HEK293 (cell line): ENCODE measurements at regions not wholly inside any gene's neighbourhood (a gene's known extent, or its start where the extent isn't known, plus 50 kb on each side); places are given as distances from the start of the nearest gene placed in this dataset.

Experiments used
- CTCF ChIA-PET: fragments of 350-600 bp; formaldehyde crosslinking; extraction: SDS; loops from one replicate; lab custom pipeline; 2021; ENCODE audit warnings: antibody characterized with exemption; lab: Yijun Ruan, JAX
- POLR2A ChIA-PET: fragments of 300-600 bp; formaldehyde crosslinking; extraction: SDS; loops from one replicate; lab custom pipeline; 2020; ENCODE audit warnings: antibody characterized with exemption, inconsistent platforms; lab: Yijun Ruan, JAX
- H3K27ac ChIP-seq: fragments of 200-500 bp; sonication (Bioruptor generic); 2 replicates; pipeline ENCODE4 v1.5.1; 2014; ENCODE audit warnings: low read depth, low read length, control low read depth, inconsistent platforms; ENCODE audit errors: extremely low read depth
- H3K36me3 ChIP-seq, 2 experiments: fragments of 200-500 bp in 1 of 2; sonication (Bioruptor generic) in 1 of 2; 1 replicate in 1 of 2; 2 replicates in 1 of 2; pipeline ENCODE4 v1.5.1; 2014 to 2017; ENCODE audit warnings: inconsistent platforms in 2 of 2, low read length in 2 of 2; ENCODE audit not compliant: control insufficient read depth in 2 of 2, insufficient read depth in 1 of 2
- H3K4me1 ChIP-seq: fragments of 200-500 bp; sonication (Bioruptor generic); 2 replicates; pipeline ENCODE4 v1.5.1; 2014; ENCODE audit warnings: mild to moderate bottlenecking, low read length, inconsistent platforms; ENCODE audit not compliant: control insufficient read depth, insufficient read depth
- H3K4me3 ChIP-seq: 2 replicates; pipeline ENCODE4 v1.5.1; 2011; ENCODE audit warnings: low read depth, mild to moderate bottlenecking, control low read depth, low read length, moderate library complexity
- H3K9me3 ChIP-seq: fragments of 200-500 bp; sonication (Bioruptor generic); 2 replicates; pipeline ENCODE4 v1.5.1; 2014; ENCODE audit warnings: low read depth, low read length, inconsistent platforms; ENCODE audit not compliant: control insufficient read depth, insufficient read depth
- ATF2 ChIP-seq: fragments of 450-650 bp; formaldehyde crosslinking; IDR thresholded peaks from 2 replicates; pipeline ENCODE4 v1.5.1; 2016; ENCODE audit warnings: missing biosample characterization, missing genetic modification characterization, low read depth
- FEZF1 ChIP-seq: fragments of 450-650 bp; formaldehyde crosslinking; IDR thresholded peaks from 2 replicates; pipeline ENCODE4 v1.5.1; 2016; ENCODE audit warnings: missing biosample characterization, missing genetic modification characterization
- GLI4 ChIP-seq: fragments of 450-650 bp; formaldehyde crosslinking; IDR thresholded peaks from 2 replicates; pipeline ENCODE4 v1.5.1; 2016; ENCODE audit warnings: missing biosample characterization, missing genetic modification characterization
- IKZF3 ChIP-seq: fragments of 450-650 bp; IDR thresholded peaks from 2 replicates; pipeline ENCODE4 v1.5.0; 2018; ENCODE audit warnings: missing biosample characterization, mild to moderate bottlenecking, missing genetic modification characterization, moderate library complexity
- PRDM6 ChIP-seq: fragments of 450-650 bp; formaldehyde crosslinking; IDR thresholded peaks from 2 replicates; pipeline ENCODE4 v1.5.1; 2017; ENCODE audit warnings: missing biosample characterization, missing genetic modification characterization
- RBAK ChIP-seq: fragments of 450-650 bp; formaldehyde crosslinking; IDR thresholded peaks from 2 replicates; pipeline ENCODE4 v1.5.1; 2016; ENCODE audit warnings: missing biosample characterization, missing genetic modification characterization
- SCRT2 ChIP-seq: fragments of 450-650 bp; formaldehyde crosslinking; IDR thresholded peaks from 2 replicates; pipeline ENCODE4 v1.5.1; 2016; ENCODE audit warnings: missing biosample characterization, missing genetic modification characterization
- TRIM28 ChIP-seq: IDR thresholded peaks from 2 replicates; pipeline ENCODE4 v1.6.1; 2011; ENCODE audit warnings: low read length, control low read depth, borderline replicate concordance
- ZBTB17 ChIP-seq: fragments of 450-650 bp; formaldehyde crosslinking; IDR thresholded peaks from 2 replicates; pipeline ENCODE4 v1.5.1; 2016; ENCODE audit warnings: missing biosample characterization, missing genetic modification characterization
- ZBTB44 ChIP-seq: fragments of 450-650 bp; IDR thresholded peaks from 2 replicates; pipeline ENCODE4 v1.5.1; 2018; ENCODE audit warnings: missing biosample characterization, mild to moderate bottlenecking, missing genetic modification characterization
- ZNF16 ChIP-seq: fragments of 450-650 bp; formaldehyde crosslinking; IDR thresholded peaks from 2 replicates; pipeline ENCODE4 v1.5.1; 2016; ENCODE audit warnings: low read depth, missing biosample characterization, missing genetic modification characterization
- ZNF202 ChIP-seq: fragments of 450-650 bp; formaldehyde crosslinking; IDR thresholded peaks from 2 replicates; pipeline ENCODE4 v1.5.1; 2016; ENCODE audit warnings: missing biosample characterization, missing genetic modification characterization, borderline replicate concordance
- ZNF214 ChIP-seq: fragments of 450-650 bp; formaldehyde crosslinking; IDR thresholded peaks from 2 replicates; pipeline ENCODE4 v1.5.1; 2017; ENCODE audit warnings: missing biosample characterization, mild to moderate bottlenecking, missing genetic modification characterization, borderline replicate concordance
- ZNF239 ChIP-seq: fragments of 450-650 bp; formaldehyde crosslinking; IDR thresholded peaks from 2 replicates; pipeline ENCODE4 v1.5.1; 2016; ENCODE audit warnings: missing biosample characterization, missing genetic modification characterization
- ZNF274 ChIP-seq, 2 experiments: fragments of 200-500 bp in 1 of 2; fragments of 450-650 bp in 1 of 2; sonication (Bioruptor generic) in 1 of 2; formaldehyde crosslinking in 1 of 2; IDR thresholded peaks; 2 replicates each; pipeline versions ENCODE4 v1.5.1 to v1.6.1; 2014 to 2016; ENCODE audit warnings: borderline replicate concordance in 1 of 2, inconsistent platforms in 1 of 2, low read length in 1 of 2, missing biosample characterization in 1 of 2, missing genetic modification characterization in 1 of 2
- ZNF341 ChIP-seq: fragments of 450-650 bp; formaldehyde crosslinking; IDR thresholded peaks from 2 replicates; pipeline ENCODE4; 2016; ENCODE audit warnings: low read depth, missing biosample characterization, missing genetic modification characterization
- ZNF350 ChIP-seq: fragments of 450-650 bp; formaldehyde crosslinking; IDR thresholded peaks from 2 replicates; pipeline ENCODE4 v1.5.0; 2017; ENCODE audit warnings: missing biosample characterization, mild to moderate bottlenecking, missing genetic modification characterization
- ZNF416 ChIP-seq: fragments of 450-650 bp; formaldehyde crosslinking; IDR thresholded peaks from 2 replicates; pipeline ENCODE4 v1.5.1; 2016; ENCODE audit warnings: missing biosample characterization, missing genetic modification characterization
- ZNF423 ChIP-seq: fragments of 450-650 bp; formaldehyde crosslinking; IDR thresholded peaks from 2 replicates; pipeline ENCODE4 v1.5.1; 2016; ENCODE audit warnings: missing biosample characterization, missing genetic modification characterization
- ZNF548 ChIP-seq: fragments of 450-650 bp; formaldehyde crosslinking; IDR thresholded peaks from 2 replicates; pipeline ENCODE4 v1.5.1; 2016; ENCODE audit warnings: missing biosample characterization, missing genetic modification characterization
- ZNF600 ChIP-seq: fragments of 450-650 bp; formaldehyde crosslinking; IDR thresholded peaks from 2 replicates; pipeline ENCODE4 v1.5.1; 2016; ENCODE audit warnings: missing biosample characterization, missing genetic modification characterization
- ZNF623 ChIP-seq: fragments of 450-650 bp; formaldehyde crosslinking; IDR thresholded peaks from 2 replicates; pipeline ENCODE4 v1.5.1; 2016; ENCODE audit warnings: missing biosample characterization, missing genetic modification characterization
- ZNF654 ChIP-seq: fragments of 450-650 bp; formaldehyde crosslinking; IDR thresholded peaks from 2 replicates; pipeline ENCODE4 v1.5.1; 2016; ENCODE audit warnings: low read depth, missing biosample characterization, missing genetic modification characterization
- ZNF768 ChIP-seq: fragments of 450-650 bp; formaldehyde crosslinking; IDR thresholded peaks from 2 replicates; pipeline ENCODE4 v1.5.1; 2018; ENCODE audit warnings: missing biosample characterization, mild to moderate bottlenecking, missing genetic modification characterization
- ZXDB ChIP-seq: fragments of 450-650 bp; formaldehyde crosslinking; IDR thresholded peaks from 2 replicates; pipeline ENCODE4 v1.5.1; 2016; ENCODE audit warnings: missing biosample characterization, missing genetic modification characterization
- TF ChIP-seq, protein P1 (sequence below): fragments of 450-650 bp; formaldehyde crosslinking; IDR thresholded peaks from 2 replicates; pipeline ENCODE4 v1.5.1; 2016; ENCODE audit warnings: missing biosample characterization, missing genetic modification characterization

GRCh38 chr6:137610702-137611101, 116.5 kb upstream of the OLIG3 start:
- Histone ChIP-seq H3K27ac (no peak overlapping the region), H3K9me3 (no peaks in the 10 kb centered on the region)
- TF ChIP-seq ATF2 (no peak), FEZF1 (tag by site-specific recombination) (no peak), ZNF423 (tag by site-specific recombination) (no peak), ZNF274 (IDR thresholded peaks at IDR 0.05; ENCODE audit: low read length) (no peak), ZNF274 (tag by site-specific recombination; IDR thresholded peaks at IDR 0.05; ENCODE audit: borderline replicate concordance) (no peak), PRDM6 (no peak), ZNF350 (tag by site-specific recombination) (no peak), ZBTB17 (no peak), ZNF214 (no peak), IKZF3 (tag by site-specific recombination) (no peak), ZNF768 (tag by site-specific recombination) (no peak), ZNF239 (tag by site-specific recombination) (no peak), ZNF16 (no peak), ZNF600 (tag by site-specific recombination) (no peak), GLI4 (tag by site-specific recombination) (no peak), ZNF202 (no peak), ZXDB (tag by site-specific recombination) (no peak)
- TF ChIP-seq, protein P1, sequence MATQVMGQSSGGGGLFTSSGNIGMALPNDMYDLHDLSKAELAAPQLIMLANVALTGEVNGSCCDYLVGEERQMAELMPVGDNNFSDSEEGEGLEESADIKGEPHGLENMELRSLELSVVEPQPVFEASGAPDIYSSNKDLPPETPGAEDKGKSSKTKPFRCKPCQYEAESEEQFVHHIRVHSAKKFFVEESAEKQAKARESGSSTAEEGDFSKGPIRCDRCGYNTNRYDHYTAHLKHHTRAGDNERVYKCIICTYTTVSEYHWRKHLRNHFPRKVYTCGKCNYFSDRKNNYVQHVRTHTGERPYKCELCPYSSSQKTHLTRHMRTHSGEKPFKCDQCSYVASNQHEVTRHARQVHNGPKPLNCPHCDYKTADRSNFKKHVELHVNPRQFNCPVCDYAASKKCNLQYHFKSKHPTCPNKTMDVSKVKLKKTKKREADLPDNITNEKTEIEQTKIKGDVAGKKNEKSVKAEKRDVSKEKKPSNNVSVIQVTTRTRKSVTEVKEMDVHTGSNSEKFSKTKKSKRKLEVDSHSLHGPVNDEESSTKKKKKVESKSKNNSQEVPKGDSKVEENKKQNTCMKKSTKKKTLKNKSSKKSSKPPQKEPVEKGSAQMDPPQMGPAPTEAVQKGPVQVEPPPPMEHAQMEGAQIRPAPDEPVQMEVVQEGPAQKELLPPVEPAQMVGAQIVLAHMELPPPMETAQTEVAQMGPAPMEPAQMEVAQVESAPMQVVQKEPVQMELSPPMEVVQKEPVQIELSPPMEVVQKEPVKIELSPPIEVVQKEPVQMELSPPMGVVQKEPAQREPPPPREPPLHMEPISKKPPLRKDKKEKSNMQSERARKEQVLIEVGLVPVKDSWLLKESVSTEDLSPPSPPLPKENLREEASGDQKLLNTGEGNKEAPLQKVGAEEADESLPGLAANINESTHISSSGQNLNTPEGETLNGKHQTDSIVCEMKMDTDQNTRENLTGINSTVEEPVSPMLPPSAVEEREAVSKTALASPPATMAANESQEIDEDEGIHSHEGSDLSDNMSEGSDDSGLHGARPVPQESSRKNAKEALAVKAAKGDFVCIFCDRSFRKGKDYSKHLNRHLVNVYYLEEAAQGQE = no peak
- TF ChIP-seq, all 188 proteins: peak for 0
- ChIA-PET CTCF (interaction anchor here (1.7 kb wide), 1 partner anchor 20 kb away, joined by 5 read pairs; no protein-coding TSS in a partner anchor), POLR2A (no interaction called here)
- Histone ChIP-seq H3K4me3 (no peak overlapping the region), H3K36me3 (no peaks in the 10 kb centered on the region), H3K4me1 (no peaks in the 10 kb centered on the region)

DNA sequence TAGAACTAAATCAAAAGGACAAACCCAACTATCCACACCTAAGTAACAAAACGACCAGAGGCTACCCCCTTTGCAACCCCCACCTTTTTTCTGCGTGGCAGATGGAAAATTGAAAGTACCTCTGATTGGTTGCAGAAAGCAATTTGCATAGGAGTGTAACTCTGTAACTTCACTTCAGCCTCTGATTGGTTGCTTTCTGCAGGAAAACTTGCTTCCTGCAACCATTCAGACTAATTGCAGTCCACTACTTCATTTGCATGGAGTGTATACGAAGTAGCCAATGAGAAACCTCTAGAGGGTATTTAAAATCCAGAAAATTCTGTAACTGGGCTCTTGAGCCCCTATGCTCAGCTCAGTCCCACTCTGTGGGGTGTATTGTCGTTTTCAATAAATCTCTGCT, 129.1 kb upstream of the OLIG3 start:
- CTCF ChIA-PET = no interaction called here
- Histone ChIP-seq H3K4me3 (no peak overlapping the region), H3K36me3 (no peaks in the 10 kb centered on the region), H3K27ac (no peak overlapping the region), H3K9me3 (no peaks in the 10 kb centered on the region), H3K4me1 (no peaks in the 10 kb centered on the region)
- POLR2A ChIA-PET = no interaction called here
- TF ChIP-seq ZNF548 (tag by site-specific recombination) (no peak), ZNF654 (no peak), ZNF341 (tag by site-specific recombination) (no peak), ZNF350 (tag by site-specific recombination) (no peak), ZNF416 (tag by site-specific recombination) (no peak), RBAK (tag by site-specific recombination) (no peak), SCRT2 (tag by site-specific recombination) (no peak), ZBTB44 (tag by site-specific recombination) (no peak), TRIM28 (no peak), ZNF623 (tag by site-specific recombination) (no peak)
- TF ChIP-seq, protein P1 = no peak
